Left lung (tissue), 4 donors: ENCODE measurements at regions not wholly inside any gene's neighbourhood (a gene's known extent, or its start where the extent isn't known, plus 50 kb on each side); places are given as distances from the start of the nearest gene placed in this dataset.
"Not testable (repeated sequence)": the region's sequence is repeated elsewhere in the genome, so short reads cannot be mapped to it uniquely, and the experiment has no call there.

Source experiments
- ATAC-seq: fragments of 200-7000 bp; cut with Tn5 transposase; one replicate; pipeline ENCODE4 v1.9.1; 2020; ENCODE audit warnings: moderate library complexity
- DNase-seq, 4 donors: peaks; one replicate each; pipeline ENCODE4 v3.0.0-alpha.2; 2013 to 2020
- H3K27ac ChIP-seq, 2 donors: fragments of 200-600 bp; sonication (generic) in 1 of 2; one replicate each; pipeline versions ENCODE4 v1.5.0 to v1.8.0; 2020 to 2021
- H3K27me3 ChIP-seq, 2 donors: fragments of 200-600 bp; sonication (generic) in 1 of 2; one replicate each; pipeline versions ENCODE4 v1.5.0 to v1.8.0; 2020 to 2021
- H3K36me3 ChIP-seq, 2 donors: fragments of 200-600 bp; sonication (generic) in 1 of 2; one replicate each; pipeline versions ENCODE4 v1.5.0 to v1.8.0; 2020 to 2021
- H3K4me1 ChIP-seq, 2 donors: fragments of 200-600 bp; one replicate each; pipeline ENCODE4 v1.8.0; 2021
- H3K4me3 ChIP-seq, 2 donors: fragments of 200-600 bp; sonication (generic) in 1 of 2; one replicate each; pipeline versions ENCODE4 v1.5.0 to v1.8.0; 2020 to 2021; ENCODE audit warnings: mild to moderate bottlenecking in 1 of 2
- H3K9me3 ChIP-seq, 2 donors: fragments of 200-600 bp; sonication (generic) in 1 of 2; one replicate each; pipeline versions ENCODE4 v1.5.0 to v1.8.0; 2020 to 2021
- intact Hi-C, 2 donors: fragments of 100-400 bp; cut with DNase I; formaldehyde crosslinking; loops; one replicate each; pipeline versions ENCODE4 v1.11.2 to v1.14.2; 2022
- TF ChIP-seq, protein P1 (sequence below), 2 donors: fragments of 200-600 bp; sonication (generic) in 1 of 2; IDR thresholded peaks; one replicate each; pipeline versions ENCODE4 v1.5.0 to v1.8.0; 2021; ENCODE audit warnings: antibody characterized with exemption in 2 of 2
- donor health status: DM: no; HTN: yes; CAD: no.
- donor health status: DM: no; HTN: no; CAD: no.

DNA sequence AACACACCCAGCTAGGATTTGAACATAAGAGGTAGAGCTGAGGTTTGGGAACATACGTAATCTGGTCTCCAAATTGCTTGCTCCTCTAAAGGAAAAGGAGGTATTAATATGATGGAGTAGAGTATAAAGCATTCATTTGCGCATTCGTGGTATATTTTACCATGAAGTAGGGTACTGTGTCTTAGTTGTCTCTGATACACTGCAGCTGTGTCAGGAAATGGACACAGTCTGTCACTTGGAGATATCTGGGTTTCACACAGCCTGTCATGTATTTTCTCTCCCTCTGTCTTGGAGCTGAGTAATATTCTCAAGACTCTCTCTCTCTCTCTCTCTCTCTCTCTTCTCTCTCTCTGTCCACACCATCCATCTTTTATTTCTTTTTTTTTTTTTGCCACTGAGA, 274.8 kb upstream of the UGT8 start:
- H3K4me1 ChIP-seq, result no peaks in the 10 kb centered on the region
- no peak overlapping the region for H3K4me3 ChIP-seq
- no peaks in the 10 kb centered on the region for H3K9me3 ChIP-seq
- no peak for ATAC-seq
- DNase-seq, result peak in 1 of 4 donors; percentile 29
- intact Hi-C loops, result no loop called here
- no peaks in the 10 kb centered on the region for H3K36me3 ChIP-seq
- TF ChIP-seq, protein P1, sequence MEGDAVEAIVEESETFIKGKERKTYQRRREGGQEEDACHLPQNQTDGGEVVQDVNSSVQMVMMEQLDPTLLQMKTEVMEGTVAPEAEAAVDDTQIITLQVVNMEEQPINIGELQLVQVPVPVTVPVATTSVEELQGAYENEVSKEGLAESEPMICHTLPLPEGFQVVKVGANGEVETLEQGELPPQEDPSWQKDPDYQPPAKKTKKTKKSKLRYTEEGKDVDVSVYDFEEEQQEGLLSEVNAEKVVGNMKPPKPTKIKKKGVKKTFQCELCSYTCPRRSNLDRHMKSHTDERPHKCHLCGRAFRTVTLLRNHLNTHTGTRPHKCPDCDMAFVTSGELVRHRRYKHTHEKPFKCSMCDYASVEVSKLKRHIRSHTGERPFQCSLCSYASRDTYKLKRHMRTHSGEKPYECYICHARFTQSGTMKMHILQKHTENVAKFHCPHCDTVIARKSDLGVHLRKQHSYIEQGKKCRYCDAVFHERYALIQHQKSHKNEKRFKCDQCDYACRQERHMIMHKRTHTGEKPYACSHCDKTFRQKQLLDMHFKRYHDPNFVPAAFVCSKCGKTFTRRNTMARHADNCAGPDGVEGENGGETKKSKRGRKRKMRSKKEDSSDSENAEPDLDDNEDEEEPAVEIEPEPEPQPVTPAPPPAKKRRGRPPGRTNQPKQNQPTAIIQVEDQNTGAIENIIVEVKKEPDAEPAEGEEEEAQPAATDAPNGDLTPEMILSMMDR (IDR thresholded peaks at IDR 0.05), result no peak
- no peaks in the 10 kb centered on the region for H3K27me3 ChIP-seq
- no peak overlapping the region for H3K27ac ChIP-seq

DNA sequence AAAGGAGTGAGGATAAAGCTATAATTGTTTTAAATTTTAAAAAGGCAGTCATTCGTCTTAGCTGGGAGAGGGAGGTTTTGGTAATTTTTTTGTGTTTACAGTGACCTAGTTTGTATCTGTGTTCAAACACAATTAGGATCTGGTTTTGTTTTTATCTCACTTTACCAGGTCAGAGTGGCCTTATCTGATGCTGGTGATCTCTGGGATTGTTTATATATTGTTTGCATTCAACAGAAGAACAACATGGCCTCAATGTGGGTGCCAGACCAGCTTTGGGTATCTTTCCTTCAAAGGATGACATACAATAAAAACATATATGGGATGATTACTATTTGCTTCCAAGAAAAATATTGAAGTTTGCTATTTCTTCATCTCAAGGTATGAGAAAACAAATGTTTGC, 272.2 kb upstream of the UGT8 start:
- DNase-seq (no peak), ATAC-seq (no peak)
- H3K4me1 ChIP-seq, result no peaks in the 10 kb centered on the region
- no peak overlapping the region for H3K4me3 ChIP-seq
- intact Hi-C loops, result no loop called here
- H3K36me3 ChIP-seq, result no peaks in the 10 kb centered on the region
- H3K27me3 ChIP-seq, result no peaks in the 10 kb centered on the region
- H3K27ac ChIP-seq, result no peak overlapping the region
- no peaks in the 10 kb centered on the region for H3K9me3 ChIP-seq
- TF ChIP-seq, protein P1 (IDR thresholded peaks at IDR 0.05), result no peak

DNA sequence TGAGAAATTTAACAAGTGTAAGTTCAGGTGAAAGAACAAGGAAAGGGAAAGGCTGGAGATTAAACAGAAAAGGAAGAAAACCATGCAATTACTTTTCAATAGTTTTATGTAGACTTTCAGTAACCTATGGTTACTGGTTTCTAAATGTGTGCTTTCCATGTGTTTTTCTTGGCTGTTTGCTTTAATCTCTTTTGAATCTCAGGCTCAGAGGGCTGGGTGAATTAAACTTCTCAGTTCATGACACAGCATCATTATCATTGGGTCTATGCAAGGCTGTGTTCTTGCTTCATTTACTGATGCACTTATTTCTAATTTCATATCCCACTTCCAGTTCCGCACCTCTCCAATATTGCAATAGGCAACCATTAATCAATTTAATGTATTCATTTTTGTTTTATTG, 266.5 kb upstream of the UGT8 start:
- no peaks in the 10 kb centered on the region for H3K9me3 ChIP-seq
- intact Hi-C loops, result no loop called here
- no peak for ATAC-seq
- H3K36me3 ChIP-seq, result no peaks in the 10 kb centered on the region
- TF ChIP-seq, protein P1 (IDR thresholded peaks at IDR 0.05), result no peak
- H3K4me1 ChIP-seq, result no peaks in the 10 kb centered on the region
- no peak for DNase-seq
- no peaks in the 10 kb centered on the region for H3K27me3 ChIP-seq
- no peak overlapping the region for H3K4me3 ChIP-seq
- H3K27ac ChIP-seq, result no peak overlapping the region

DNA sequence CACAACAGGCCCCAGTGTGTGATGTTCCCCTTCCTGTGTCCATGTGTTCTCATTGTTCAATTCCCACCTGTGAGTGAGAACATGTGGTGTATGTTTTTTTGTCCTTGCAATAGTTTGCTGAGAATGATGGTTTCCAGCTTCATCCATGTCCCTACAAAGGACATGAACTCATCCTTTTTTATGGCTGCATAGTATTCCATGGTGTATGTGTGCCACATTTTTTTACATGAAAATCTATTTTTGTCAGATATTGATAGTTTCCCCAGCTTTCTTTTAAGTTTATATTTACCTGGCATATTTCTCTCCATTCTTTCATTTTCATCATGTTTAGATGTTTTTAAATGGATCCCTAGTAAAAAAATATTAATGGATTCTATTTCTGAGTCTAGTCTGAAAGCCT, 264.2 kb upstream of the UGT8 start:
- intact Hi-C loops, H3K4me3 ChIP-seq, H3K4me1 ChIP-seq, H3K27ac ChIP-seq, H3K36me3 ChIP-seq, DNase-seq, H3K27me3 ChIP-seq, H3K9me3 ChIP-seq, ATAC-seq: not testable (repeated sequence)

DNA sequence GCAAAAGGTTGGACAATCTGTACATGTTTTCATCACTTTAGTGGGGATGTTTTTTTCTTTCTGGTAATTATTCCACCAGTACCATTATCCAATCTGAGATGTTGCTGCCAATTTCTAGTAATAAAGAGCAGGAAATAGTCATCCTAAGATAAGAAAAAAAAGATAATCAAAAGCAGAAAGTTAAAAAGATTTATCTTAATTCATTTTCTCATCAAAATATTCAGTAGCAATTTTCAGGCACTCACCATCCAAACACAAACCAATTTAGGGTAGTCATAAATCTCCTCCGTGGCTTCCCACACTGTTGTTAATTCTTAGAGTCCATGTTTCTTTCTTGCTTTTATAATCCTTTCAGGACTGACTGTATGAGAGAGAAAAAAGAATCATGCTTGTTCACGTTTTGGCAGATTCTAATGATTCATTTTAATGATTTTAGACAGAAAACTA, 263.7 kb upstream of the UGT8 start:
- intact Hi-C loops, result no loop called here
- Histone ChIP-seq H3K4me1 (no peaks in the 10 kb centered on the region), H3K36me3 (no peaks in the 10 kb centered on the region), H3K27me3 (no peaks in the 10 kb centered on the region), H3K9me3 (peaks cover 0 to 1% of the 10 kb centered on the region in 2 donors), H3K27ac (no peak overlapping the region), H3K4me3 (no peak overlapping the region)
- TF ChIP-seq, protein P1 (IDR thresholded peaks at IDR 0.05), result no peak
- ATAC-seq, result no peak
- DNase-seq, result no peak

DNA sequence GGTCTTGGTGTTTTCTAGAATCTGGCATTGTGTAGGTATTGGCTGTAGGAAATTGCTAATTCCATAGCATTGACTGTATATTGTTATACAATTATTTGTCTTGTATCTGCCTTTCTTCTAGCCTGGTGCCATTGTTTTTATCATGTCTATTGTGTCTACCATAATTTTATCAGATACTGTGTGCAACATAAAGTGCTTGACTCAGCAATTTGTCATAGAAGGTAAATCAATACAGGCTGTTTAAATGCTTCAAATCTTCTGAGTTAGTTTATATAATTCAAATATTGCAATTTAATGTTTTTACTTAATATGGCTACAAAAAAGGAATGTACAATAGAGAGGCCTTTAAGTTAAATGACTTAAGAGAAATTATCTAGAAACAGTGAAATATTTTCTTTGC, 263.3 kb upstream of the UGT8 start:
- H3K4me3 ChIP-seq, result no peak overlapping the region
- no peak overlapping the region for H3K27ac ChIP-seq
- ATAC-seq, result no peak
- peaks cover 0 to 1% of the 10 kb centered on the region in 2 donors for H3K9me3 ChIP-seq
- H3K36me3 ChIP-seq, result no peaks in the 10 kb centered on the region
- no peaks in the 10 kb centered on the region for H3K27me3 ChIP-seq
- no peak for DNase-seq
- intact Hi-C loops, result no loop called here
- TF ChIP-seq, protein P1 (IDR thresholded peaks at IDR 0.05), result no peak
- no peaks in the 10 kb centered on the region for H3K4me1 ChIP-seq
